HepG2 (cell line): ENCODE measurements at regions not wholly inside any gene's neighbourhood (a gene's known extent, or its start where the extent isn't known, plus 50 kb on each side); places are given as distances from the start of the nearest gene placed in this dataset.

Experiments
- ATAC-seq: fragments of 200-7000 bp; cut with Tn5 transposase; 3 replicates; pipeline ENCODE4 v1.9.1; 2020; ENCODE audit warnings: mild to moderate bottlenecking, moderate library complexity
- BruUV-seq: library from RNA; stranded (reverse); fragments of 400-500 nt; replicated peaks from 2 replicates; lab custom pipeline; 2021; lab: Mats Ljungman, UMichigan
- CTCF ChIA-PET: fragments of 300-600 bp; formaldehyde crosslinking; extraction: SDS; loops from one replicate; lab custom pipeline; 2021; ENCODE audit warnings: low total read pairs, inconsistent platforms, low intra/inter-chr PET ratio; lab: Yijun Ruan, JAX
- POLR2A ChIA-PET: fragments of 350-600 bp; sonication (Branson Sonifier 250); formaldehyde crosslinking; loops from one replicate; lab custom pipeline; 2020; ENCODE audit warnings: antibody characterized with exemption, inconsistent platforms; lab: Yijun Ruan, JAX
- DNase-seq: peaks from one replicate; pipeline ENCODE4 v3.0.0-alpha.2; 2015; ENCODE audit warnings: low spot score
- FAIRE-seq: peaks from 3 replicates; lab custom pipeline; 2011; peaks lifted over from hg19 to GRCh38; lab: Jason Lieb, UNC
- H2AFZ ChIP-seq: one replicate; pipeline ENCODE4 v1.6.1; 2011; ENCODE audit warnings: low read length, inconsistent platforms
- H3K27ac ChIP-seq: fragments of 300-600 bp; 3 replicates; pipeline ENCODE4 v1.8.0; 2011; ENCODE audit warnings: mixed run types, mild to moderate bottlenecking, mixed read lengths, low read length, inconsistent platforms; ENCODE audit not compliant: insufficient read depth; ENCODE audit errors: extremely low read length
- H3K27me3 ChIP-seq, 2 experiments: fragments of 200-600 bp in 1 of 2; 2 replicates in 1 of 2; 3 replicates in 1 of 2; pipeline versions ENCODE4 v1.6.0 to v1.8.0; 2011; ENCODE audit warnings: low read length in 2 of 2, mild to moderate bottlenecking in 2 of 2, moderate library complexity in 2 of 2, inconsistent platforms in 1 of 2; ENCODE audit not compliant: insufficient read depth in 2 of 2, control insufficient read depth in 1 of 2
- H3K36me3 ChIP-seq, 2 experiments: fragments of 200-600 bp in 1 of 2; replicated peaks in 1 of 2; 2 replicates in 1 of 2; 3 replicates in 1 of 2; pipeline versions ENCODE4 v1.5.1 to v1.8.0; 2011; ENCODE audit warnings: low read length in 2 of 2, inconsistent platforms in 1 of 2; ENCODE audit not compliant: insufficient read depth in 2 of 2, control insufficient read depth in 1 of 2
- H3K4me1 ChIP-seq: 2 replicates; pipeline ENCODE4 v1.5.1; 2012; ENCODE audit warnings: low read length, inconsistent platforms; ENCODE audit not compliant: insufficient read depth
- H3K4me2 ChIP-seq: 2 replicates; pipeline ENCODE4 v1.6.0; 2011; ENCODE audit warnings: low read depth, low read length, inconsistent platforms
- H3K4me3 ChIP-seq, 3 experiments: fragments of 200-600 bp in 1 of 3; sonication (generic), shearing (Covaris generic) in 1 of 3; replicated peaks in 1 of 3; 2 replicates each; pipeline ENCODE4 v1.5.1; 2011 to 2016; ENCODE audit warnings: low read length in 3 of 3, inconsistent platforms in 2 of 3, low read depth in 2 of 3, mild to moderate bottlenecking in 2 of 3, control low read depth in 1 of 3, mixed read lengths in 1 of 3; ENCODE audit not compliant: insufficient read depth in 1 of 3
- H3K79me2 ChIP-seq: one replicate; pipeline ENCODE4 v1.6.1; 2011; ENCODE audit warnings: low read length, inconsistent platforms; ENCODE audit not compliant: insufficient read depth
- H3K9ac ChIP-seq: 2 replicates; pipeline ENCODE4 v1.6.0; 2011; ENCODE audit warnings: mild to moderate bottlenecking, low read depth, low read length, inconsistent platforms; ENCODE audit not compliant: insufficient read depth
- H3K9me3 ChIP-seq: 2 replicates; pipeline ENCODE4 v1.5.1; 2012; ENCODE audit warnings: mild to moderate bottlenecking, low read length
- H4K20me1 ChIP-seq: 2 replicates; pipeline ENCODE4 v1.6.0; 2011; ENCODE audit warnings: inconsistent platforms, mild to moderate bottlenecking, low read length, moderate library complexity; ENCODE audit not compliant: insufficient read depth
- EED ChIP-seq: sonication (generic); formaldehyde crosslinking; IDR thresholded peaks from 2 replicates; pipeline ENCODE4 v1.5.0; 2020; ENCODE audit warnings: mild to moderate bottlenecking, missing genetic modification reagents
- GABPA ChIP-seq, 2 experiments: IDR thresholded peaks; 2 replicates each; pipeline ENCODE4 v1.6.1; 2011 to 2016; ENCODE audit warnings: low read depth in 2 of 2, low read length in 1 of 2, missing biosample characterization in 1 of 2, missing genetic modification characterization in 1 of 2
- HOXD1 ChIP-seq: sonication (generic); formaldehyde crosslinking; IDR thresholded peaks from 2 replicates; pipeline ENCODE4 v1.5.0; 2020; ENCODE audit warnings: missing genetic modification reagents
- NR2F1 ChIP-seq, 2 experiments: fragments of 450-650 bp in 1 of 2; formaldehyde crosslinking in 1 of 2; IDR thresholded peaks; 2 replicates each; pipeline versions ENCODE4 v1.5.0 to v1.6.1; 2016 to 2020; ENCODE audit warnings: mild to moderate bottlenecking in 1 of 2, missing compliant biosample characterization in 1 of 2, missing genetic modification reagents in 1 of 2, moderate library complexity in 1 of 2
- SKIL ChIP-seq: sonication (generic); formaldehyde crosslinking; IDR thresholded peaks from 2 replicates; pipeline ENCODE4 v1.8.0; 2022; ENCODE audit warnings: missing genetic modification reagents, mild to moderate bottlenecking, moderate library complexity, borderline replicate concordance
- SPEN ChIP-seq: sonication (generic); formaldehyde crosslinking; IDR thresholded peaks from 2 replicates; pipeline ENCODE4 v1.5.1; 2020; ENCODE audit warnings: low read depth, mild to moderate bottlenecking, missing genetic modification reagents
- SRSF1 ChIP-seq: fragments of 200-400 bp; formaldehyde crosslinking; optimal IDR thresholded peaks from 2 replicates; pipeline ENCODE3; 2017; ENCODE audit warnings: mild to moderate bottlenecking, low read depth, low read length, moderate library complexity
- ZFX ChIP-seq: sonication (generic); formaldehyde crosslinking; IDR thresholded peaks from 2 replicates; pipeline ENCODE4 v1.4.0; 2020; ENCODE audit warnings: mild to moderate bottlenecking, low read depth, missing genetic modification reagents, moderate library complexity
- ZNF367 ChIP-seq: sonication (generic); formaldehyde crosslinking; IDR thresholded peaks from 2 replicates; pipeline ENCODE4 v1.4.0; 2020; ENCODE audit warnings: missing genetic modification reagents, borderline replicate concordance
- ZNF382 ChIP-seq: sonication (generic); formaldehyde crosslinking; IDR thresholded peaks from 2 replicates; pipeline ENCODE4 v1.5.0; 2020; ENCODE audit warnings: missing genetic modification reagents, mild to moderate bottlenecking, borderline replicate concordance
- ZNF576 ChIP-seq: sonication (generic); formaldehyde crosslinking; IDR thresholded peaks from 2 replicates; pipeline ENCODE4 v1.4.0; 2020; ENCODE audit warnings: mild to moderate bottlenecking, missing genetic modification reagents
- ZNF713 ChIP-seq: sonication (generic); formaldehyde crosslinking; IDR thresholded peaks from 2 replicates; pipeline ENCODE4 v1.4.0; 2020; ENCODE audit warnings: mild to moderate bottlenecking, missing genetic modification reagents
- WGBS: methylation state at CpG from one replicate; pipeline ENCODE4 v1.1.6; 2017; ENCODE audit warnings: low lambda C conversion rate; 5-methylcytosine and 5-hydroxymethylcytosine counted together
- in situ Hi-C: cut with HindIII; loops from 2 replicates; pipeline ENCODE4 v1.10.0; 2017; ENCODE audit warnings: low pct_unique_long_range_greater_than_20kb; ENCODE audit not compliant: extremely low pct_ligation_motif_present
- intact Hi-C: fragments of 100-400 bp; cut with micrococcal nuclease; formaldehyde crosslinking; loops from one replicate; pipeline ENCODE4 v1.10.0; 2022; ENCODE audit not compliant: unreplicated experiment
- TF ChIP-seq, protein P1 (sequence below), 2 experiments: sonication (generic) in 1 of 2; formaldehyde crosslinking in 1 of 2; IDR thresholded peaks; 2 replicates each; pipeline versions ENCODE4 v1.4.0 to v1.6.1; 2018 to 2020; ENCODE audit warnings: missing genetic modification reagents in 2 of 2, borderline replicate concordance in 1 of 2, low read depth in 1 of 2, mild to moderate bottlenecking in 1 of 2, missing biosample characterization in 1 of 2
- TF ChIP-seq, protein P2 (sequence below): sonication (generic); formaldehyde crosslinking; IDR thresholded peaks from 2 replicates; pipeline ENCODE4 v1.4.0; 2020; ENCODE audit warnings: mild to moderate bottlenecking, low read depth, missing genetic modification reagents
- TF ChIP-seq, protein P3 (sequence below): sonication (generic); formaldehyde crosslinking; IDR thresholded peaks from 2 replicates; pipeline ENCODE4 v1.5.0; 2020; ENCODE audit warnings: mild to moderate bottlenecking, missing genetic modification reagents

- TF ChIP-seq EED (CRISPR knock-in tag): no peak
- TF ChIP-seq, protein P1, sequence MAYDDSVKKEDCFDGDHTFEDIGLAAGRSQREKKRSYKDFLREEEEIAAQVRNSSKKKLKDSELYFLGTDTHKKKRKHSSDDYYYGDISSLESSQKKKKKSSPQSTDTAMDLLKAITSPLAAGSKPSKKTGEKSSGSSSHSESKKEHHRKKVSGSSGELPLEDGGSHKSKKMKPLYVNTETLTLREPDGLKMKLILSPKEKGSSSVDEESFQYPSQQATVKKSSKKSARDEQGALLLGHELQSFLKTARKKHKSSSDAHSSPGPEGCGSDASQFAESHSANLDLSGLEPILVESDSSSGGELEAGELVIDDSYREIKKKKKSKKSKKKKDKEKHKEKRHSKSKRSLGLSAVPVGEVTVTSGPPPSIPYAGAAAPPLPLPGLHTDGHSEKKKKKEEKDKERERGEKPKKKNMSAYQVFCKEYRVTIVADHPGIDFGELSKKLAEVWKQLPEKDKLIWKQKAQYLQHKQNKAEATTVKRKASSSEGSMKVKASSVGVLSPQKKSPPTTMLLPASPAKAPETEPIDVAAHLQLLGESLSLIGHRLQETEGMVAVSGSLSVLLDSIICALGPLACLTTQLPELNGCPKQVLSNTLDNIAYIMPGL (CRISPR knock-in tag; IDR thresholded peaks at IDR 0.05; ENCODE audit: borderline replicate concordance in 1 of 2, low read depth in 1 of 2): no peak
Observed at GRCh38 chr12:69087986-69088385, 151.4 kb upstream of the CPSF6 start (continued).

DNA sequence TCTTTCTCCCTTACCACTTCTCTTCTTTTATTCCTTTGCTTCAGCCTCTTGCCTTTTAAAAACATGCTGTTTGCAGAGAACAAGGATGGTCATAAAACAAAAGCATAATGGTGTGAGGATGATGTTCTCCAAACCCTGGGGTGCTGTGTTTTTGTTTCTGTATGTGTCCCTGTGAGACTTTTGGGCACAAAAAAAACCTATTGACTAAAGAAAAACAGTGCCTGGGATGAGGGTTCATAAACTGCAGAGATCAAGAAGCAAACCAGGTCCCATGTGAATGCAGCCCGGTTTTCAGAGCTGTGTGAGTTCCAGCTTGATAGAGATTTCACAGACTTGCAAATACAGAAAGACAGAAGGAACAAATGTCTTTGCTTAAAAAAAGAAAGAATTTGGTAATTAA lies 148.6 kb upstream of the CPSF6 start:
- Histone ChIP-seq H3K9me3 (no peaks in the 10 kb centered on the region), H3K27ac (no peak overlapping the region), H3K4me1 (no peaks in the 10 kb centered on the region), H3K36me3 (no peaks in the 10 kb centered on the region), H4K20me1 (no peaks in the 10 kb centered on the region), H3K9ac (no peak overlapping the region), H3K27me3 (peaks cover 0 to 4% of the 10 kb centered on the region in 2 experiments; a peak in 1 of 5 replicates), H2AFZ (no peak overlapping the region), H3K4me2 (no peak overlapping the region), H3K4me3 (no peak overlapping the region), H3K79me2 (no peaks in the 10 kb centered on the region)
- FAIRE-seq: no peak
- ATAC-seq: no peak
- intact Hi-C loops (no loop called here), in situ Hi-C loops (no loop called here)
- no peak for DNase-seq
- POLR2A ChIA-PET: no interaction called here
- CTCF ChIA-PET: no interaction called here
- 0% methylated on average over 1 of the region's 1 CpG for WGBS
- BruUV-seq: no TSS peak
- TF ChIP-seq, protein P2, sequence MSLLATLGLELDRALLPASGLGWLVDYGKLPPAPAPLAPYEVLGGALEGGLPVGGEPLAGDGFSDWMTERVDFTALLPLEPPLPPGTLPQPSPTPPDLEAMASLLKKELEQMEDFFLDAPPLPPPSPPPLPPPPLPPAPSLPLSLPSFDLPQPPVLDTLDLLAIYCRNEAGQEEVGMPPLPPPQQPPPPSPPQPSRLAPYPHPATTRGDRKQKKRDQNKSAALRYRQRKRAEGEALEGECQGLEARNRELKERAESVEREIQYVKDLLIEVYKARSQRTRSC (CRISPR knock-in tag): no peak
- TF ChIP-seq NR2F1 (CRISPR knock-in tag; IDR thresholded peaks at IDR 0.05) (no peak), GABPA (IDR thresholded peaks at IDR 0.05; ENCODE audit: low read depth, low read length) (no peak), GABPA (CRISPR knock-in tag; IDR thresholded peaks at IDR 0.05; ENCODE audit: low read depth) (no peak), ZNF576 (no peak), SPEN (CRISPR knock-in tag) (no peak), ZNF382 (no peak), ZNF713 (no peak), HOXD1 (CRISPR knock-in tag) (no peak), SKIL (CRISPR knock-in tag) (no peak), ZNF367 (CRISPR knock-in tag) (no peak), ZFX (no peak), SRSF1 (no peak)
- TF ChIP-seq, protein P3, sequence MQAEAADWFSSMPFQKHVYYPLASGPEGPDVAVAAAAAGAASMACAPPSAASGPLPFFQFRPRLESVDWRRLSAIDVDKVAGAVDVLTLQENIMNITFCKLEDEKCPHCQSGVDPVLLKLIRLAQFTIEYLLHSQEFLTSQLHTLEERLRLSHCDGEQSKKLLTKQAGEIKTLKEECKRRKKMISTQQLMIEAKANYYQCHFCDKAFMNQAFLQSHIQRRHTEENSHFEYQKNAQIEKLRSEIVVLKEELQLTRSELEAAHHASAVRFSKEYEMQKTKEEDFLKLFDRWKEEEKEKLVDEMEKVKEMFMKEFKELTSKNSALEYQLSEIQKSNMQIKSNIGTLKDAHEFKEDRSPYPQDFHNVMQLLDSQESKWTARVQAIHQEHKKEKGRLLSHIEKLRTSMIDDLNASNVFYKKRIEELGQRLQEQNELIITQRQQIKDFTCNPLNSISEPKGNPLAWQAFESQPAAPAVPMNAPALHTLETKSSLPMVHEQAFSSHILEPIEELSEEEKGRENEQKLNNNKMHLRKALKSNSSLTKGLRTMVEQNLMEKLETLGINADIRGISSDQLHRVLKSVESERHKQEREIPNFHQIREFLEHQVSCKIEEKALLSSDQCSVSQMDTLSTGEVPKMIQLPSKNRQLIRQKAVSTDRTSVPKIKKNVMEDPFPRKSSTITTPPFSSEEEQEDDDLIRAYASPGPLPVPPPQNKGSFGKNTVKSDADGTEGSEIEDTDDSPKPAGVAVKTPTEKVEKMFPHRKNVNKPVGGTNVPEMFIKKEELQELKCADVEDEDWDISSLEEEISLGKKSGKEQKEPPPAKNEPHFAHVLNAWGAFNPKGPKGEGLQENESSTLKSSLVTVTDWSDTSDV (CRISPR knock-in tag): no peak
